Activated CD4-positive, alpha-beta T cell treated with anti-CD3 and anti-CD28 coated beads for 24 hours (primary cell): ENCODE measurements at regions not wholly inside any gene's neighbourhood (a gene's known extent, or its start where the extent isn't known, plus 50 kb on each side); places are given as distances from the start of the nearest gene placed in this dataset.

ENCODE experiments used
- DNase-seq, 2 donors: peaks; one replicate each; pipeline ENCODE4 v3.0.0-alpha.2; 2020; ENCODE audit warnings: low read depth in 2 of 2

GRCh38 chr6:12381587-12381986 is 91.4 kb downstream of the EDN1 start:
- no peak for DNase-seq

- DNase-seq = no peak
Measured at GRCh38 chr6:12383448-12383847, 93.3 kb downstream of the EDN1 start.

- DNase-seq = no peak
Measured at GRCh38 chr6:12384357-12384912, 94.3 kb downstream of the EDN1 start.

GRCh38 chr6:12385316-12385715 is 95.2 kb downstream of the EDN1 start:
- no peak for DNase-seq

- no peak for DNase-seq
Measured at GRCh38 chr6:12386816-12387215, 96.7 kb downstream of the EDN1 start.

- DNase-seq = no peak
Measured at GRCh38 chr6:12391472-12391871, 101.3 kb downstream of the EDN1 start.

- DNase-seq = no peak
Measured at GRCh38 chr6:12392490-12392889, 102.3 kb downstream of the EDN1 start.

- DNase-seq = no peak
Measured at GRCh38 chr6:12393100-12393499, 102.9 kb downstream of the EDN1 start.

- no peak for DNase-seq
Measured at GRCh38 chr6:12394170-12394569, 104.0 kb downstream of the EDN1 start.

- no peak for DNase-seq
Measured at GRCh38 chr6:12395898-12396297, 105.7 kb downstream of the EDN1 start.

- DNase-seq = no peak
Measured at GRCh38 chr6:12401200-12401599, 111.0 kb downstream of the EDN1 start.

GRCh38 chr6:12403201-12403826 is 113.2 kb downstream of the EDN1 start:
- DNase-seq = no peak

GRCh38 chr6:12403947-12404647 is 113.9 kb downstream of the EDN1 start:
- DNase-seq = no peak

GRCh38 chr6:12404651-12405050 is 114.5 kb downstream of the EDN1 start:
- no peak for DNase-seq

GRCh38 chr6:12408752-12409151 is 118.6 kb downstream of the EDN1 start:
- DNase-seq = no peak

- no peak for DNase-seq
Measured at GRCh38 chr6:12410946-12411345, 120.8 kb downstream of the EDN1 start.

GRCh38 chr6:12414096-12414675 is 124.0 kb downstream of the EDN1 start:
- DNase-seq = no peak

- no peak for DNase-seq
Measured at GRCh38 chr6:12415980-12416598, 125.9 kb downstream of the EDN1 start.

GRCh38 chr6:12417191-12417590 is 127.0 kb downstream of the EDN1 start:
- DNase-seq = no peak

- no peak for DNase-seq
Measured at GRCh38 chr6:12418946-12419345, 128.8 kb downstream of the EDN1 start.

GRCh38 chr6:12419631-12420272 is 129.6 kb downstream of the EDN1 start:
- DNase-seq = no peak

GRCh38 chr6:12420626-12421025 is 130.5 kb downstream of the EDN1 start:
- no peak for DNase-seq
